ENCODE measurements at regions not wholly inside any gene's neighbourhood (a gene's known extent, or its start where the extent isn't known, plus 50 kb on each side); places are given as distances from the start of the nearest gene placed in this dataset.

GRCh38 chr1:199319341-199319740 lies 680.5 kb downstream of the PTPRC start:
- H3K4me3 Mint-ChIP-seq (ENCODE audit: low read depth), result no peak overlapping the region
- no peaks in the 10 kb centered on the region for H3K27me3 Mint-ChIP-seq
- no peak for TF ChIP-seq CTCF (IDR thresholded peaks at IDR 0.05; ENCODE audit: unreplicated experiment)
- H3K36me3 Mint-ChIP-seq (ENCODE audit: insufficient read depth), result no peaks in the 10 kb centered on the region
- H3K9me3 Mint-ChIP-seq (ENCODE audit: low read depth), result no peaks in the 10 kb centered on the region
- no peak for DNase-seq (ENCODE audit: low spot score, unreplicated experiment)
- no peak overlapping the region for H3K27ac Mint-ChIP-seq
- H3K4me1 Mint-ChIP-seq (ENCODE audit: low read depth), result no peaks in the 10 kb centered on the region

GRCh38 chr1:199322278-199322677 lies 683.4 kb downstream of the PTPRC start:
- no peak for DNase-seq (ENCODE audit: low spot score, unreplicated experiment)
- peaks cover 9% of the 10 kb centered on the region for H3K9me3 Mint-ChIP-seq (ENCODE audit: low read depth)
- TF ChIP-seq CTCF (IDR thresholded peaks at IDR 0.05; ENCODE audit: unreplicated experiment), result no peak

DNA sequence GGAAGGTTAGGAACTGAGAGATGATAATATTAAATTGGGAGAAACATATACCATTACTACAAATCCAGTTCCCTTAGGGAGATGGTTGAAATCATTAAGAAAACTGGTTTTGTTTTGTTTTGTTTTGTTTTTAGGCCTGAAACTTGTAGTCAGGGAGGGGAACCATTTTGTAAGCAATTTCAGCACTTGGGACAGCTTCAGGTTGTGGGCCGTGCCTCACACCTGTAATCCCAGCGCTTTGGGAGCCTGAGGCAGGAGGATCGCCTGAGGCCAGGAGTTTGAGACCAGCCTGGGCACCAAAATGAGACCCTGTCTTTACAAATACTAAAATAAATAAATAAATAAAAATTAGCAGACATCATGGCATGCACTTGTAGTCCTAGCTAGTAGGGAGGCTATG lies 694.3 kb upstream of the NR5A2 start:
- no peak for DNase-seq (ENCODE audit: low spot score, unreplicated experiment)
- Mint-ChIP-seq H3K27ac (no peak overlapping the region), H3K36me3 (ENCODE audit: insufficient read depth) (no peaks in the 10 kb centered on the region), H3K27me3 (no peaks in the 10 kb centered on the region), H3K4me3 (ENCODE audit: low read depth) (no peak overlapping the region), H3K4me1 (ENCODE audit: low read depth) (no peaks in the 10 kb centered on the region), H3K9me3 (ENCODE audit: low read depth) (no peaks in the 10 kb centered on the region)
- no peak for TF ChIP-seq CTCF (IDR thresholded peaks at IDR 0.05; ENCODE audit: unreplicated experiment)

More at GRCh38 chr1:199322278-199322677, 683.4 kb downstream of the PTPRC start:
- H3K36me3 Mint-ChIP-seq (ENCODE audit: insufficient read depth), result no peaks in the 10 kb centered on the region
- H3K27ac Mint-ChIP-seq, result no peak overlapping the region
- no peaks in the 10 kb centered on the region for H3K27me3 Mint-ChIP-seq
- no peak overlapping the region for H3K4me3 Mint-ChIP-seq (ENCODE audit: low read depth)
- no peaks in the 10 kb centered on the region for H3K4me1 Mint-ChIP-seq (ENCODE audit: low read depth)

- DNase-seq (ENCODE audit: low spot score, unreplicated experiment), result no peak
- no peak overlapping the region for H3K4me3 Mint-ChIP-seq (ENCODE audit: low read depth)
- H3K9me3 Mint-ChIP-seq (ENCODE audit: low read depth), result no peaks in the 10 kb centered on the region
- H3K27me3 Mint-ChIP-seq, result no peaks in the 10 kb centered on the region
- H3K4me1 Mint-ChIP-seq (ENCODE audit: low read depth), result no peaks in the 10 kb centered on the region
- H3K36me3 Mint-ChIP-seq (ENCODE audit: insufficient read depth), result no peaks in the 10 kb centered on the region
- no peak for TF ChIP-seq CTCF (IDR thresholded peaks at IDR 0.05; ENCODE audit: unreplicated experiment)
- H3K27ac Mint-ChIP-seq, result no peak overlapping the region
These were observed 692.0 kb upstream of the NR5A2 start for GRCh38 chr1:199335496-199335895.

- no peak for DNase-seq (ENCODE audit: low spot score, unreplicated experiment)
- TF ChIP-seq CTCF (IDR thresholded peaks at IDR 0.05; ENCODE audit: unreplicated experiment), result no peak
- H3K36me3 Mint-ChIP-seq (ENCODE audit: insufficient read depth), result no peaks in the 10 kb centered on the region
- no peaks in the 10 kb centered on the region for H3K27me3 Mint-ChIP-seq
- no peak overlapping the region for H3K4me3 Mint-ChIP-seq (ENCODE audit: low read depth)
- H3K4me1 Mint-ChIP-seq (ENCODE audit: low read depth), result no peaks in the 10 kb centered on the region
- H3K9me3 Mint-ChIP-seq (ENCODE audit: low read depth), result no peaks in the 10 kb centered on the region
- no peak overlapping the region for H3K27ac Mint-ChIP-seq
These were observed 690.5 kb upstream of the NR5A2 start for GRCh38 chr1:199336745-199337640.
